IMR-90 (cell line): ENCODE measurements at regions not wholly inside any gene's neighbourhood (a gene's known extent, or its start where the extent isn't known, plus 50 kb on each side); places are given as distances from the start of the nearest gene placed in this dataset.

Experiments used
- ATAC-seq: fragments of 200-7000 bp; cut with Tn5 transposase; 2 replicates; pipeline ENCODE4 v1.9.1; 2020; ENCODE audit warnings: low read depth, mild to moderate bottlenecking, moderate library complexity
- BruUV-seq: library from RNA; stranded (reverse); fragments of 400-500 nt; replicated peaks from 2 replicates; lab custom pipeline; 2021; lab: Mats Ljungman, UMichigan
- CTCF ChIA-PET: fragments of 300-600 bp; formaldehyde crosslinking; extraction: SDS; loops from one replicate; lab custom pipeline; 2021; ENCODE audit warnings: antibody characterized with exemption; lab: Yijun Ruan, JAX
- POLR2A ChIA-PET: fragments of 300-600 bp; sonication (Branson Sonifier 250); formaldehyde crosslinking; loops from one replicate; lab custom pipeline; 2022; ENCODE audit warnings: antibody characterized with exemption; ENCODE audit not compliant: unreplicated experiment; lab: Charles Lee
- DNase-seq: peaks from one replicate; pipeline ENCODE4 v3.0.0; 2013
- H2AFZ ChIP-seq: replicated peaks from 2 replicates; pipeline ENCODE3; 2013; ENCODE audit warnings: low read length, mild to moderate bottlenecking; ENCODE audit not compliant: poor library complexity
- H2AK5ac ChIP-seq: 2 replicates; pipeline ENCODE4 v1.6.1; 2013; ENCODE audit warnings: low read depth, low read length, inconsistent platforms
- H2AK9ac ChIP-seq: replicated peaks from 2 replicates; pipeline ENCODE3; 2013; ENCODE audit warnings: mild to moderate bottlenecking, low read depth, low read length, moderate library complexity; ENCODE audit not compliant: poor library complexity
- H2BK120ac ChIP-seq: 2 replicates; pipeline ENCODE4 v1.6.1; 2013; ENCODE audit warnings: low read depth, low read length, inconsistent platforms
- H2BK15ac ChIP-seq: 3 replicates; pipeline ENCODE4 v1.6.1; 2013; ENCODE audit warnings: low read depth, low read length, inconsistent platforms
- H2BK20ac ChIP-seq: 2 replicates; pipeline ENCODE4 v1.6.1; 2013; ENCODE audit warnings: low read depth, mild to moderate bottlenecking, inconsistent platforms, low read length, moderate library complexity
- H2BK5ac ChIP-seq: 2 replicates; pipeline ENCODE4 v1.6.1; 2013; ENCODE audit warnings: mild to moderate bottlenecking, low read depth, low read length, inconsistent platforms; ENCODE audit not compliant: poor library complexity, severe bottlenecking
- H3K14ac ChIP-seq: replicated peaks from 2 replicates; pipeline ENCODE4 v1.6.1; 2013; ENCODE audit warnings: low read depth, low read length, inconsistent platforms
- H3K18ac ChIP-seq: 2 replicates; pipeline ENCODE4 v1.6.1; 2013; ENCODE audit warnings: low read depth, low read length, control low read depth
- H3K23ac ChIP-seq: 2 replicates; pipeline ENCODE4 v1.6.1; 2013; ENCODE audit warnings: low read depth, low read length, inconsistent platforms
- H3K27ac ChIP-seq: 2 replicates; pipeline ENCODE4 v1.5.1; 2013; ENCODE audit warnings: mild to moderate bottlenecking, control low read depth, low read length; ENCODE audit not compliant: insufficient read depth
- H3K27me3 ChIP-seq: 2 replicates; pipeline ENCODE4 v1.6.1; 2013; ENCODE audit warnings: low read length; ENCODE audit not compliant: control insufficient read depth, insufficient read depth
- H3K36me3 ChIP-seq: 2 replicates; pipeline ENCODE4 v1.6.1; 2013; ENCODE audit warnings: low read length, mixed read lengths; ENCODE audit not compliant: control insufficient read depth, insufficient read depth
- H3K4ac ChIP-seq: 2 replicates; pipeline ENCODE4 v1.6.1; 2013; ENCODE audit warnings: low read depth, low read length, inconsistent platforms
- H3K4me1 ChIP-seq: 2 replicates; pipeline ENCODE4 v1.6.1; 2013; ENCODE audit warnings: low read length, mixed read lengths; ENCODE audit not compliant: control insufficient read depth, insufficient read depth
- H3K4me2 ChIP-seq: 2 replicates; pipeline ENCODE4 v1.6.1; 2013; ENCODE audit warnings: low read depth, mild to moderate bottlenecking, control low read depth, low read length, moderate library complexity
- H3K4me3 ChIP-seq: 2 replicates; pipeline ENCODE4 v1.5.1; 2013; ENCODE audit warnings: low read depth, mild to moderate bottlenecking, control low read depth, low read length, moderate library complexity; ENCODE audit not compliant: insufficient read depth
- H3K56ac ChIP-seq: 2 replicates; pipeline ENCODE4 v1.6.1; 2013; ENCODE audit warnings: low read length, inconsistent platforms; ENCODE audit not compliant: insufficient read depth; ENCODE audit errors: extremely low read depth
- H3K79me1 ChIP-seq, 2 experiments: 2 replicates each; pipeline ENCODE4 v1.6.1; 2013; ENCODE audit warnings: low read length in 2 of 2, inconsistent platforms in 1 of 2, low read depth in 1 of 2
- H3K9ac ChIP-seq: 2 replicates; pipeline ENCODE4 v1.6.1; 2013; ENCODE audit warnings: low read depth, low read length, control low read depth
- H3K9me1 ChIP-seq: 2 replicates; pipeline ENCODE4 v1.6.1; 2013; ENCODE audit warnings: low read length, inconsistent platforms; ENCODE audit not compliant: insufficient read depth
- H3K9me3 ChIP-seq: 2 replicates; pipeline ENCODE4 v1.6.1; 2013; ENCODE audit warnings: low read length; ENCODE audit not compliant: control insufficient read depth, insufficient read depth
- H4K20me1 ChIP-seq: 2 replicates; pipeline ENCODE4 v1.6.1; 2013; ENCODE audit warnings: low read length, inconsistent platforms; ENCODE audit not compliant: insufficient read depth
- H4K5ac ChIP-seq: 2 replicates; pipeline ENCODE4 v1.6.1; 2013; ENCODE audit warnings: mild to moderate bottlenecking, low read depth, low read length, control low read depth
- H4K8ac ChIP-seq, 2 experiments: 2 replicates each; pipeline ENCODE4 v1.6.1; 2013; ENCODE audit warnings: low read depth in 2 of 2, low read length in 2 of 2, control low read depth in 1 of 2, inconsistent platforms in 1 of 2
- H4K91ac ChIP-seq: 2 replicates; pipeline ENCODE4 v1.6.1; 2013; ENCODE audit warnings: low read depth, low read length, inconsistent platforms; ENCODE audit not compliant: insufficient read depth
- BHLHE40 ChIP-seq: fragments of 150-350 bp; IDR thresholded peaks from 2 replicates; pipeline ENCODE4 v1.6.1; 2016; ENCODE audit warnings: mild to moderate bottlenecking, low read depth, low read length
- CEBPB ChIP-seq: IDR thresholded peaks from 2 replicates; pipeline ENCODE4 v1.6.1; 2012; ENCODE audit warnings: low read depth, low read length, improper control_type of control experiment
- FOS ChIP-seq: fragments of 150-350 bp; IDR thresholded peaks from 2 replicates; pipeline ENCODE4 v1.6.1; 2016; ENCODE audit warnings: low read depth, low read length
- MAFK ChIP-seq: IDR thresholded peaks from 2 replicates; pipeline ENCODE4 v1.6.1; 2012; ENCODE audit warnings: low read depth, low read length, improper control_type of control experiment
- MXI1 ChIP-seq: IDR thresholded peaks from 2 replicates; pipeline ENCODE4 v1.6.1; 2012; ENCODE audit warnings: low read depth, mild to moderate bottlenecking, low read length, moderate library complexity, borderline replicate concordance
- USF2 ChIP-seq: fragments of 150-350 bp; IDR thresholded peaks from 2 replicates; pipeline ENCODE4 v1.6.1; 2017; ENCODE audit warnings: mild to moderate bottlenecking, antibody characterized with exemption, low read length, low read depth
- WGBS, 2 experiments: methylation state at CpG; one replicate each; pipeline versions ENCODE4 v1.1.5 to v1.1.7; 2013; ENCODE audit warnings: missing lambda C conversion rate in 2 of 2; ENCODE audit not compliant: insufficient read length in 1 of 2; ENCODE audit errors: extremely low coverage in 2 of 2; 5-methylcytosine and 5-hydroxymethylcytosine counted together
- dilution Hi-C: fragments of 300-500 bp; cut with HindIII; formaldehyde crosslinking; loops from one replicate; pipeline ENCODE4 v1.14.3; 2018; ENCODE audit warnings: low sequenced_read_pairs; ENCODE audit not compliant: unreplicated experiment
- in situ Hi-C: fragments of 300-500 bp; cut with MboI; formaldehyde crosslinking; loops from 3 replicates; pipeline ENCODE4 v1.14.3; 2019; ENCODE audit warnings: low sequenced_read_pairs, inconsistent platforms, mixed read lengths
- intact Hi-C: fragments of 100-400 bp; cut with micrococcal nuclease; formaldehyde crosslinking; loops from 2 replicates; pipeline ENCODE4 v1.10.0; 2022
- TF ChIP-seq, protein P1 (sequence below): fragments of 150-350 bp; IDR thresholded peaks from 2 replicates; pipeline ENCODE4 v1.6.1; 2016; ENCODE audit warnings: low read depth, mild to moderate bottlenecking, low read length, moderate library complexity, borderline replicate concordance

- no peak overlapping the region for H2BK5ac ChIP-seq
- intact Hi-C loops: no loop called here
- H3K23ac ChIP-seq: no peak overlapping the region
- H3K27me3 ChIP-seq: no peaks in the 10 kb centered on the region
- H3K9ac ChIP-seq: no peak overlapping the region
- TF ChIP-seq CEBPB (no peak), MAFK (no peak), FOS (no peak), BHLHE40 (no peak), MXI1 (no peak), USF2 (no peak)
- TF ChIP-seq, protein P1, sequence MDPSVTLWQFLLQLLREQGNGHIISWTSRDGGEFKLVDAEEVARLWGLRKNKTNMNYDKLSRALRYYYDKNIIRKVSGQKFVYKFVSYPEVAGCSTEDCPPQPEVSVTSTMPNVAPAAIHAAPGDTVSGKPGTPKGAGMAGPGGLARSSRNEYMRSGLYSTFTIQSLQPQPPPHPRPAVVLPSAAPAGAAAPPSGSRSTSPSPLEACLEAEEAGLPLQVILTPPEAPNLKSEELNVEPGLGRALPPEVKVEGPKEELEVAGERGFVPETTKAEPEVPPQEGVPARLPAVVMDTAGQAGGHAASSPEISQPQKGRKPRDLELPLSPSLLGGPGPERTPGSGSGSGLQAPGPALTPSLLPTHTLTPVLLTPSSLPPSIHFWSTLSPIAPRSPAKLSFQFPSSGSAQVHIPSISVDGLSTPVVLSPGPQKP: no peak
- no peak overlapping the region for H3K18ac ChIP-seq
- no peak overlapping the region for H2AK5ac ChIP-seq
- 0 out of 2 replicates have a peak, but pooled peaks cover under 1% of the 10 kb centered on the region for H3K4me1 ChIP-seq
- in situ Hi-C loops: no loop called here
- no peaks in the 10 kb centered on the region for H3K36me3 ChIP-seq
- no peak overlapping the region for H2BK15ac ChIP-seq
- H3K4me3 ChIP-seq: no peak overlapping the region
- ATAC-seq: no peak
- WGBS, 2 experiments: 100% methylated on average over 1 of the region's 3 CpGs; no CpG with 5 or more reads in 1 of the 2 experiments
- POLR2A ChIA-PET: no interaction called here
- H3K4ac ChIP-seq: no peak overlapping the region
- no peaks in the 10 kb centered on the region for H4K20me1 ChIP-seq
- H3K9me1 ChIP-seq: no peaks in the 10 kb centered on the region
- no peaks in the 10 kb centered on the region for H3K9me3 ChIP-seq
- H2BK120ac ChIP-seq: no peak overlapping the region
- H2AFZ ChIP-seq: no peak overlapping the region
- H2BK20ac ChIP-seq: no peak overlapping the region
- H3K4me2 ChIP-seq: no peak overlapping the region
- dilution Hi-C loops: no loop called here
- no peak overlapping the region for H3K14ac ChIP-seq
- CTCF ChIA-PET: no interaction called here
- H4K8ac ChIP-seq: no peak overlapping the region
- no peak overlapping the region for H4K91ac ChIP-seq
- BruUV-seq: no TSS peak
- H2AK9ac ChIP-seq: no peak overlapping the region
- no peak overlapping the region for H4K5ac ChIP-seq
- H3K27ac ChIP-seq: no peak overlapping the region
- no peaks in the 10 kb centered on the region for H3K79me1 ChIP-seq
- no peak for DNase-seq
- no peak overlapping the region for H3K56ac ChIP-seq
These were observed 198.7 kb downstream of the CNTN3 start for GRCh38 chr3:74415731-74416130.
